ENCODE measurements at regions not wholly inside any gene's neighbourhood (a gene's known extent, or its start where the extent isn't known, plus 50 kb on each side); places are given as distances from the start of the nearest gene placed in this dataset.

- Mint-ChIP-seq H3K36me3 (no peaks in the 10 kb centered on the region), H3K4me1 (no peaks in the 10 kb centered on the region), H3K4me3 (no peak overlapping the region), H3K9me3 (peaks cover 16% of the 10 kb centered on the region), H3K27ac (no peak overlapping the region)
- ATAC-seq (no peak), DNase-seq (ENCODE audit: low spot score in 2 of 2) (no peak)
Observed at GRCh38 chr10:44703241-44704155, 207.6 kb upstream of the TMEM72 start.

DNA sequence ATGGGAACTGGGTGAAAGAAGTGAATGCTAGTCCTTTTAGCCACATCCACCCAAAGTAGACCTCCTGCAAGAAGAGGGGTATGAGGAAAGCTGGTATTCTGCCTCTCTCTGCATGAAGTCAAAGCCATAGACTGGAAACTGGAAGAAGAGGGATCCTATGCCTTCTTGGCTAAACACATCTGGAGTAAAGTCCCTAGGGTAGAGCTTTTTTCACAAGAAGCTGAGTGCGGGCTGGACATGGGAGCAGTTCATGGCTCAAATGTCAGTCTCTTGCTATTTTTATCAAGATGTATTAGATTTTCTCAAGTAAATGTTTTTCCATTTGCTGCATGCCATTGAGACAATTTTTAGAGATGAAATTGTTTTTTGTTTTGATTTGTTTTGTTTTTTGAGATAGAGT is 206.5 kb upstream of the TMEM72 start:
- no peak for ATAC-seq
- no peak overlapping the region for H3K4me3 Mint-ChIP-seq
- H3K4me1 Mint-ChIP-seq: no peaks in the 10 kb centered on the region
- H3K9me3 Mint-ChIP-seq: peaks cover 16% of the 10 kb centered on the region
- no peak for DNase-seq (ENCODE audit: low spot score in 2 of 2)
- no peaks in the 10 kb centered on the region for H3K36me3 Mint-ChIP-seq
- no peak overlapping the region for H3K27ac Mint-ChIP-seq

- ATAC-seq (no peak), DNase-seq (ENCODE audit: low spot score in 2 of 2) (no peak)
- Mint-ChIP-seq H3K4me1 (no peaks in the 10 kb centered on the region), H3K36me3 (no peaks in the 10 kb centered on the region), H3K9me3 (peaks cover 15% of the 10 kb centered on the region), H3K27ac (no peak overlapping the region), H3K4me3 (no peak overlapping the region)
Observed at GRCh38 chr10:44706745-44707144, 204.4 kb upstream of the TMEM72 start.

DNA sequence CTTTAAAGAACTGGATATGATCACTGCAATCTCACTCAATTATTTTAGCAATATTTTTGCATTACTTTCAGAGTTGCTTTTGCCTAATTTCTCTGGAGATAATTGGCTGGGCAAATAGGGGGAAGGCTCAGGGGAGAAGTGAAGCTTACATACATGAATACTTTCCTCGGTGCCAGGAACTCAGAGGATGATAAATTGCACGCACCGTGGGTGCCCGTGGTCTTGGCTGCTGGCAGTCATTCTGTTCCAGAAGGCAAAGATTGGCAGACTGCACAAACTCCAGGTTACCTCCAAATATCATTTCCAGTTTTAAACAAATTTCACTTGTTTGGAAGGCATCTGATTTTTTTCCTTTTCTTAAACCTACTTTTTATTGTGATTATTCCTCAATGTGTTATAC is 197.8 kb upstream of the TMEM72 start:
- Mint-ChIP-seq H3K4me1 (no peaks in the 10 kb centered on the region), H3K9me3 (peaks cover 3% of the 10 kb centered on the region), H3K36me3 (no peaks in the 10 kb centered on the region), H3K4me3 (no peak overlapping the region), H3K27ac (no peak overlapping the region)
- ATAC-seq (no peak), DNase-seq (ENCODE audit: low spot score in 2 of 2) (no peak)

DNA sequence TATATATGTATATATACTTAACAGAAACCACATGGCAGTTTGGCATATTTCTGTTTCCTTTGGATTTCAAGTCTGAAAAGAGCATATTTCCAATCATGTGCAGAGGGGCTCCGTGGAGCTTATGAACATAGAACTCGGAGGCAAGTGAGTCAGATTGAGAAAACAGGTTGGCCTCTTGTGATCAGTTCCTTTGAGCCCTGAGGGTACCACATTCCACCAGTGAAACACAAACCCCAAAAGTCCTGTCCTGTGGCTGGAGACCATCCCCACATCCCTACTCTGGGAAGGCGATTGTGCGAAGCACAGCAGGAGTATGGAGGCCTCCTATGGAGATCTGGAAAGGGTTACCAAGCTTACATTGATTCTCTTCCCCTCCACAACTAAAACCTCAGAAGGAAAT is 196.7 kb upstream of the TMEM72 start:
- ATAC-seq: no peak
- H3K36me3 Mint-ChIP-seq: no peaks in the 10 kb centered on the region
- DNase-seq (ENCODE audit: low spot score in 2 of 2): no peak
- H3K9me3 Mint-ChIP-seq: peaks cover 3% of the 10 kb centered on the region
- no peak overlapping the region for H3K27ac Mint-ChIP-seq
- no peaks in the 10 kb centered on the region for H3K4me1 Mint-ChIP-seq
- no peak overlapping the region for H3K4me3 Mint-ChIP-seq

- Mint-ChIP-seq H3K4me3 (no peak overlapping the region), H3K36me3 (no peaks in the 10 kb centered on the region), H3K27ac (no peak overlapping the region), H3K4me1 (no peaks in the 10 kb centered on the region), H3K9me3 (peaks cover under 1% of the 10 kb centered on the region)
- DNase-seq (ENCODE audit: low spot score in 2 of 2): no peak
- no peak for ATAC-seq
Observed at GRCh38 chr10:44715136-44715535, 196.0 kb upstream of the TMEM72 start.

- no peaks in the 10 kb centered on the region for H3K9me3 Mint-ChIP-seq
- no peaks in the 10 kb centered on the region for H3K4me1 Mint-ChIP-seq
- DNase-seq (ENCODE audit: low spot score in 2 of 2) (no peak), ATAC-seq (no peak)
- H3K36me3 Mint-ChIP-seq: no peaks in the 10 kb centered on the region
- no peak overlapping the region for H3K27ac Mint-ChIP-seq
- H3K4me3 Mint-ChIP-seq: no peak overlapping the region
Observed at GRCh38 chr10:44716470-44717015, 194.6 kb upstream of the TMEM72 start.

DNA sequence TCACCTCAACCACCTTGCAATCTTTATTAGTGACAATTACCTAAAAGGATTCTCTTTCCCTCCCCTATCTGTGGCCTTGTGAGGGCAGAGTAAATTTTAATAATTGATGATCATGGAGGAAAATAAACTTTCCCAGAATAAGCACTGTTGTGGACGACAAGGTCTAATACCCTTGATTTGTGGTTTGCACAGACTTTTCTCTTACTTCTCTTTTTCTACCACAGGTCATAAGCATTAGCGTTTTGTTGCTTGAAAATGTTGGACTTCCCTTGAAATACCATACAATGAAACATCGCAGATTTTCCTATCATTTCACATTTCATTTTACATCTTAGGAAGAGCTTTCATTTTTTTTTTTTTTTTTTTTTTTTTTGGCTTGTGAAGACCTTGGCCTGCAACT is 188.1 kb upstream of the TMEM72 start:
- no peak for DNase-seq (ENCODE audit: low spot score in 2 of 2)
- Mint-ChIP-seq H3K36me3 (no peaks in the 10 kb centered on the region), H3K27ac (no peak overlapping the region), H3K4me1 (no peaks in the 10 kb centered on the region), H3K9me3 (peaks cover 7% of the 10 kb centered on the region), H3K4me3 (no peak overlapping the region)
- ATAC-seq: no peak

- Mint-ChIP-seq H3K4me1 (no peaks in the 10 kb centered on the region), H3K4me3 (no peak overlapping the region), H3K36me3 (no peaks in the 10 kb centered on the region), H3K9me3 (peaks cover 7% of the 10 kb centered on the region), H3K27ac (no peak overlapping the region)
- ATAC-seq (no peak), DNase-seq (ENCODE audit: low spot score in 2 of 2) (no peak)
Observed at GRCh38 chr10:44723619-44724325, 187.4 kb upstream of the TMEM72 start.

GRCh38 chr10:44724415-44725174 is 186.5 kb upstream of the TMEM72 start:
- no peaks in the 10 kb centered on the region for H3K4me1 Mint-ChIP-seq
- DNase-seq (ENCODE audit: low spot score in 2 of 2): no peak
- H3K27ac Mint-ChIP-seq: no peak overlapping the region
- ATAC-seq: no peak
- no peak overlapping the region for H3K4me3 Mint-ChIP-seq
- no peaks in the 10 kb centered on the region for H3K36me3 Mint-ChIP-seq
- H3K9me3 Mint-ChIP-seq: peaks cover 13% of the 10 kb centered on the region

DNA sequence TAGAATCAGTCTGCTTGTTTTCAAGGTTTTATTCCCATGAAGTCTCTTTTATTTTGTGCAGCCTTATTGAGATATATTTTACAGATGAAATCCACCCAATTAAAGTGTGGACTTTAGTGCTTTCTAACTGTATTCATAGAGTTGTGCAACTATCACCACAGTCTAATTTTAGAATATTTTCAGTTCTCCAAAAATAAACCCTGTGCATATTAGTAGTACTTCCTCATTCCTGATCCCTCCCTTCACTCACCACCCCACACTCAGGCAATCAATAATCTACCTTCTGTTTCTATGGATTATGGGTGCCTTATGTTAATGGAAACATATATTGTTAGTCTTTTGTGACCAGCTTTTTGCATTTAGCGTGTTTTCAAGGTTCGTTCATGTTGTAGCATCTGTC is 185.7 kb upstream of the TMEM72 start:
- Mint-ChIP-seq H3K27ac (no peak overlapping the region), H3K4me3 (no peak overlapping the region), H3K9me3 (peaks cover 16% of the 10 kb centered on the region), H3K4me1 (no peaks in the 10 kb centered on the region), H3K36me3 (no peaks in the 10 kb centered on the region)
- DNase-seq (ENCODE audit: low spot score in 2 of 2) (no peak), ATAC-seq (no peak)

- ATAC-seq: no peak
- Mint-ChIP-seq H3K4me3 (no peak overlapping the region), H3K4me1 (no peaks in the 10 kb centered on the region), H3K36me3 (no peaks in the 10 kb centered on the region), H3K27ac (no peak overlapping the region), H3K9me3 (peaks cover 15% of the 10 kb centered on the region)
- no peak for DNase-seq (ENCODE audit: low spot score in 2 of 2)
Observed at GRCh38 chr10:44731283-44731682, 179.9 kb upstream of the TMEM72 start.

- no peak overlapping the region for H3K4me3 Mint-ChIP-seq
- DNase-seq (ENCODE audit: low spot score in 2 of 2): no peak
- ATAC-seq: no peak
Observed at GRCh38 chr10:44733501-44734488, 177.3 kb upstream of the TMEM72 start.

DNA sequence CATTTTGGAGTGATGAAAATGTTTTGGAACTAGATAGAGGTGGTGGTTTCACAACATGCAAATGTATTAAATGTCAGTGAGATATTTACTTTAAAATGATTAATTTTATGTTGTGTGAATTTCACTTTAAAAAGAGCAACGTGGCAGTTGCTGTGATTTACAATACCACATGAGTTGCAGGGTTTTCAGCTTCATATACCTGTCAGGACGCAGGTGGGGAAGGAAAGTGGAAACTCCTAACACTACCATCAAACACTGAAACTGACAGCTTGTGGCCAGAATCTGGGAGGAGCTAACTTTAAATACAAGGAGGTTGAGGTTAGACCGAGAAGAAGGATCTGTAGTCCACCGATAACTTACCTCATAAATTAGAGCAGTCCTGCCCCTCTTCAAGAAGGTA is 168.9 kb upstream of the TMEM72 start:
- Mint-ChIP-seq H3K27ac (no peak overlapping the region), H3K4me1 (no peaks in the 10 kb centered on the region), H3K9me3 (no peaks in the 10 kb centered on the region), H3K36me3 (peaks cover 7% of the 10 kb centered on the region), H3K4me3 (no peak overlapping the region)
- ATAC-seq (no peak), DNase-seq (ENCODE audit: low spot score in 2 of 2) (no peak)

More at GRCh38 chr10:44733501-44734488, 177.3 kb upstream of the TMEM72 start:
- Mint-ChIP-seq H3K27ac (no peak overlapping the region), H3K9me3 (peaks cover 12% of the 10 kb centered on the region), H3K4me1 (no peaks in the 10 kb centered on the region), H3K36me3 (peaks cover 5% of the 10 kb centered on the region)
